Right lobe of liver (tissue), 6 donors: ENCODE measurements at regions not wholly inside any gene's neighbourhood (a gene's known extent, or its start where the extent isn't known, plus 50 kb on each side); places are given as distances from the start of the nearest gene placed in this dataset.

Experiments
- ATAC-seq, 4 donors: fragments of 200-7000 bp; cut with Tn5 transposase; one replicate each; pipeline ENCODE4 v1.9.1; 2020; ENCODE audit warnings: mild to moderate bottlenecking in 4 of 4, moderate library complexity in 4 of 4
- DNase-seq, 3 donors: peaks; one replicate each; pipeline ENCODE4 v3.0.0-alpha.2; 2020
- H3K27ac ChIP-seq, 3 donors: fragments of 200-600 bp; one replicate each; pipeline ENCODE4 v1.8.0; 2022
- H3K27me3 ChIP-seq, 2 donors: fragments of 200-600 bp; one replicate each; pipeline ENCODE4 v1.8.0; 2022
- H3K36me3 ChIP-seq, 4 donors: fragments of 200-600 bp; sonication (generic) in 1 of 4; one replicate each; pipeline versions ENCODE4 v1.5.1 to v1.8.0; 2017 to 2022; ENCODE audit warnings: control low read depth in 1 of 4
- H3K4me1 ChIP-seq, 4 donors: fragments of 200-600 bp; sonication (generic) in 1 of 4; one replicate each; pipeline versions ENCODE4 v1.5.1 to v1.8.0; 2017 to 2022; ENCODE audit warnings: control low read depth in 1 of 4
- H3K4me3 ChIP-seq, 3 donors: fragments of 200-600 bp; one replicate each; pipeline ENCODE4 v1.8.0; 2022
- H3K9me3 ChIP-seq, 4 donors: fragments of 200-600 bp; sonication (generic) in 1 of 4; one replicate each; pipeline versions ENCODE4 v1.5.1 to v1.8.0; 2017 to 2022; ENCODE audit warnings: control low read depth in 1 of 4
- CTCF ChIP-seq, 4 donors: fragments of 200-600 bp in 3 of 4; fragments of 450-650 bp in 1 of 4; IDR thresholded peaks; one replicate each; pipeline versions ENCODE4 v1.5.1 to v1.8.0; 2016 to 2022; ENCODE audit warnings: antibody characterized with exemption in 4 of 4, mild to moderate bottlenecking in 2 of 4
- POLR2A ChIP-seq: fragments of 450-650 bp; IDR thresholded peaks from one replicate; pipeline ENCODE4 v1.6.1; 2017; ENCODE audit warnings: antibody characterized with exemption, mild to moderate bottlenecking
- WGBS: methylation state at CpG from one replicate; pipeline ENCODE4 v1.1.6; 2018; ENCODE audit warnings: low coverage, low lambda C conversion rate; ENCODE audit not compliant: insufficient coverage; ENCODE audit errors: missing lambda C conversion rate; 5-methylcytosine and 5-hydroxymethylcytosine counted together
- intact Hi-C, 2 donors: fragments of 100-400 bp; cut with DNase I; formaldehyde crosslinking; loops; one replicate each; pipeline versions ENCODE4 v1.11.2 to v1.14.1; 2022
- donor health status: DM: no; HTN: yes; CAD: no.
- donor health status: DM: no; HTN: no; CAD: no.
- donor health status: DM: no; HTN: no; CAD: no.
- donor health status: DM: no; HTN: yes; CAD: no.
- donor health status: DM: no; HTN: yes; CAD: no.

DNA sequence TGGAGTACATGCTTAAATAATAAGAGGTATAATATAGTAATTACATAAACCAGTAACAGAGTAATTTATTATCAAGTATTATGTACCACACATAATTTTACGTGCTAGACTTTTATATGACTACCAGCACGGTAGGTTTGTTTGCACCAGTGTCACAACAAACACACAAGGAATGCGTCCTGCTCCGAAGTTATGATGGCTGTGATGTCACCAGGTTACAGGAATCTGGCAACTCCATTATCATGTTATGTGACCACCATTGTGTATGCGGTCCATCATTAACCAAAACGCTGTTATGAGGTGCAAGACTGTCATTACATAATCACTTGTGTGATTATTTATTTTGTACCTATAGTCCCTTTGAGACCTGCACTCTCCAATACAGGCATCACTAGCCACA is 235.2 kb upstream of the PMEPA1 start:
- TF ChIP-seq POLR2A: no peak
- TF ChIP-seq CTCF (IDR thresholded peaks at IDR 0.05): no peak
- no peak overlapping the region for H3K27ac ChIP-seq

DNA sequence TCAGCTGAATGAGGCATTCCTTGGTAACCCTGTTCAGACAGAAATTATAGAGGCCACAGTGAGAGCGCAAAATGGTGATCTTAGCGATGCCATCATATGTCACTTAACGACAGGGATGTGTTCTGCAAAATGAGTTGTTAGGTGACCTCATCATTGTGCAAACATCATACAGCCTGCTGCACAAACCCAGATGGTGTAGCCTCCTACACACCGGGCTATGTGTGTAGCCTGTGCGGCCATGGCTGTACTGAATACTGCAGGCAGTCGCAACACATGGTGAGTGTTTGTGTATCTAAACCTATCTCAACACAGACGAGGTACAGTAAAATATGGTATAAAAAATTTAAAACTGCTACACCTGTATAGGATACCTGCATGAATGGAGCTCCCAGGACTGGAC is 234.1 kb upstream of the PMEPA1 start:
- Histone ChIP-seq H3K4me1 (peaks cover 0 to 11% (median 5%) of the 10 kb centered on the region in 4 donors), H3K9me3 (no peaks in the 10 kb centered on the region), H3K4me3 (no peak overlapping the region), H3K27me3 (no peaks in the 10 kb centered on the region), H3K36me3 (no peaks in the 10 kb centered on the region), H3K27ac (no peak overlapping the region)
- 82% methylated on average over 7 of the region's 7 CpGs for WGBS
- ATAC-seq (no peak), DNase-seq (no peak)
- TF ChIP-seq CTCF (IDR thresholded peaks at IDR 0.05) (no peak), POLR2A (no peak)
- intact Hi-C loops: no loop called here

More for the DNA sequence above, 235.2 kb upstream of the PMEPA1 start:
- H3K27me3 ChIP-seq: no peaks in the 10 kb centered on the region
- no peak overlapping the region for H3K4me3 ChIP-seq
- no peak for ATAC-seq
- no peak for DNase-seq
- WGBS: 64% methylated on average over 5 of the region's 6 CpGs
- H3K9me3 ChIP-seq: no peaks in the 10 kb centered on the region
- intact Hi-C loops: no loop called here
- no peaks in the 10 kb centered on the region for H3K36me3 ChIP-seq
- peaks cover 0 to 11% (median 5%) of the 10 kb centered on the region in 4 donors for H3K4me1 ChIP-seq

GRCh38 chr20:57943291-57943690 is 233.5 kb upstream of the PMEPA1 start:
- WGBS: 90% methylated on average over 2 of the region's 9 CpGs
- intact Hi-C loops: no loop called here
- no peak for TF ChIP-seq CTCF (IDR thresholded peaks at IDR 0.05)
- no peak for TF ChIP-seq POLR2A
- Histone ChIP-seq H3K4me1 (peaks cover 0 to 11% (median 5%) of the 10 kb centered on the region in 4 donors), H3K36me3 (no peaks in the 10 kb centered on the region), H3K27me3 (no peaks in the 10 kb centered on the region), H3K9me3 (no peaks in the 10 kb centered on the region), H3K4me3 (no peak overlapping the region), H3K27ac (no peak overlapping the region)
- DNase-seq (no peak), ATAC-seq (no peak)

- no peak overlapping the region for H3K4me3 ChIP-seq
- H3K4me1 ChIP-seq: peaks cover 0 to 11% (median 5%) of the 10 kb centered on the region in 4 donors
- no peaks in the 10 kb centered on the region for H3K36me3 ChIP-seq
- no peaks in the 10 kb centered on the region for H3K9me3 ChIP-seq
- peak overlapping the region in 2 of 3 donors; percentile 48 to 78 for H3K27ac ChIP-seq
- TF ChIP-seq POLR2A (no peak), CTCF (IDR thresholded peaks at IDR 0.05) (no peak)
- ATAC-seq (peak; percentile 75 to 87 (median 81)), DNase-seq (peak; percentile 78 to 88 (median 80))
- H3K27me3 ChIP-seq: no peaks in the 10 kb centered on the region
- intact Hi-C loops: no loop called here
- 48% methylated on average over 16 of the region's 16 CpGs for WGBS
These were observed 232.0 kb upstream of the PMEPA1 start for GRCh38 chr20:57941604-57942381.
